ENCODE measurements at regions not wholly inside any gene's neighbourhood (a gene's known extent, or its start where the extent isn't known, plus 50 kb on each side); places are given as distances from the start of the nearest gene placed in this dataset.
"Not testable (repeated sequence)": the region's sequence is repeated elsewhere in the genome, so short reads cannot be mapped to it uniquely, and the experiment has no call there.

DNA sequence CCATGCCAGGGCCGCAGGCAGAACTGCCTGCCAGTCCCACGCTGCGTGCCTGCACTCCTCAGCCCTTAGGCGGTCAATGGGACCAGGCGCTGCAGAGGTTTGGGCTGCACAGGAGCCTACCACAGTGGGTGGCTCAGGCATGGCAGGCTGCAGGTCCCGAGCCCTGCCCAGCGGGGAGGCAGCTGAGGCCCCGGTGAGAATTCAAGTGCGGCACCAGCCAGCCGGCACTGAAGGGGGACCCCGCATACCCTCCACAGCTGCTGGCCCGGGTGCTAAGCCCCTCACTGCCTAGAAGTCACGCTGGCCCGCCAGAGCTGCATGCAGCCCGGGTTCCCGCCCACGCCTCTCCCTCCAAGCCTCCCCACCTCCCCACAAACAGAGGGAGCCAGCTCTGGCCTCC lies 302.5 kb upstream of the UGT8 start:
- DNase-seq (ENCODE audit: low read depth), result no peak

DNA sequence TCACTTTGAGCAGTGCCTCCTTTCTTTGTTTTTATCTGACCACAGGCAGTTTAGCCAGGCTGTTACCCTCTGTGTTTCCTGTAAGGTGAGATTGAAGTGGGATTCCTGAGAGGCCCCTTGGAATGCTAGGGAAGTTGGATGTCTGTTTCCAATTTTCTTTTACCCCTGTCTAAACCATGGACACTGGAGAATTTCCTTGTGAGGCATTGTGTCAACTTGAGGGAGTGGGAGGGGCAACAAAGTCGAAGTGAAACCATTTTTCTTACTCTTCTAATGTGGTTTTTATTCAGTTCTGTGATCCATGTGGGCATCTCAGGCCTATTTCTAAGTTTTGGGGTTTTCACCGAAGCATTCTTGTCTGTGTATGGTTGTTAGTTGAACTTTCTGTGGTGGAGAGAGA lies 296.1 kb upstream of the UGT8 start:
- no peak for DNase-seq (ENCODE audit: low read depth)

DNA sequence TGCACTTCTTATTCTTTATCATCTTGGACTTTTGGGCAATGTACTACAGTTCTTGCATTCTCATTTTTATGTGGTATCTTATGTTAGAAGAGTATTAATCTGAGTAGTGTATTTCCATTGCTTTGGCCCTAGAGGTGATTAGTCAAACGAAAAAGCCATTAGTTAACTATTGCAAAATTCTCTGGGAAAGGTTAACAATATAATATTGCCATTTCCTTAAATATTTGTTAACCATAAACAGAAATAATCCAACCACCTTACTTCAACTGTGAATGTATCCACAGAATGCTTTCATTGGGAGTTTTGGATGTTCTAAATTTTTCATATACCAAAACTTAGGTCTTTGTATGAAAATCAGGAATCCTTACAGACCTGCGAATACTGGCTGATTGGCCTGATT lies 294.6 kb upstream of the UGT8 start:
- DNase-seq (ENCODE audit: low read depth), result no peak

DNA sequence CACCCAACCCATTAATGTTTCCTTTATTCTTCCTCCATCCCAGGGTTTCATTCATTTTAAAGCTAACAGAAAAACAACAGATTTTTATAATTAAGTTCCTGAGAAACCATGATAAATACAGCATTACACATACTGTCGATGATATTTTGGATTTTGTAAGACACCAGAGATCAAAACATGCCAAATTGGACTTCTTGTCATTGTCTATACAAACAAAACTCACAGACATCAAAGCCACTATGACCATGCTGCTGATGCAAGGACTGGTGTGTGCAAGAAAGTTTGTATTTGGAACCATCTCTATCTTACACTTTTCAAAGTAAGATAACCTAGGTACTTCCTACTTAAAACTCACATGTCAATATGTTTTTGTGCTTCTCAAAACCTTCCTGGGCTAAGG lies 294.0 kb upstream of the UGT8 start:
- DNase-seq (ENCODE audit: low read depth), result no peak

DNA sequence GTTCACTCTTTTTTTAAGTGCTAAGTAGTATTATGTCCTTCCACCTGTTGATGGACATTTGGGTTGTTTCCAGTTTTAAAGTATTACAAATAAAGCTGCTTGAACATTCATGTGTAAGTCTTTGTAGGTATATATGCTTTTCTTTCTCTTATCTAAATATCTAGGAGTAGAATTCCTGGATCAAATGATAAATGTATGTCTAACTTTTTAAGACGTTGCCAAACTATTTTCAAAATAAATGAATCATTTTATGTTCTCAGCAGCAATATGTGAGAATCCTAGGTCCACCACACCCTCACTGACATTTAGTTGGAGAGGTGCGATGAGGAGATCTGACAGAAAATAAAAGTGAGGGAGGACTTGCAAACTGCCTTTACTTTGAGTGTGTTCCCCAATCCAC lies 291.7 kb upstream of the UGT8 start:
- DNase-seq (ENCODE audit: low read depth), result no peak

DNA sequence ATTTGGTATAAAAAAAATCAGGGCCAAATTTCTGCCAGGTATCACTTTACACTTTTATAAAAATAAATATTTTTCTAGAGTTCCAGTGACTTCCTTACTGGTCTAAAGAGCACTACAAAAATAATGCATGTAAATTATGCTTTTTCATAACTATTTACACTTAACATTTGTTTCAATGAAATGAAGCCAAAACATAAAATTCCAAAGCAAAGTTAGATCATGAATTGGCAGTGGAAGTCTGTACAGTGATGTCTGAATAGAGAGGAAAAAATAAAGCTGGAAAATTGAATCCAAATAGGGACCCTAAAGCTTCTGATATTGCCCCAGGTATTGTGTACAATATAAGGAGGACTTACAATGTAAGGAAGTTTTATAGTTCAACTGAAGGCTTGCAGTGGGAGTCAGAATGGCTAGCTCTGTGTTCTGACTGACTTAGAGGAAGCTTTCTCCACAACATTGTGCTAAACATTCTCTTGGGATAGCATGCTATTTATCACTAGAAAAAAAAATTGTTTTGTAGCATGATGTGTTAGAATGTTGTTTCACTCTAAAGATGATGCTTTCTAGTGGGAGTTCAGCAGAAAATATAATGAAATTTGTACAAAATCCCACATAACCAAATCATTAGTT lies 288.2 kb upstream of the UGT8 start:
- no peak for DNase-seq (ENCODE audit: low read depth)

DNA sequence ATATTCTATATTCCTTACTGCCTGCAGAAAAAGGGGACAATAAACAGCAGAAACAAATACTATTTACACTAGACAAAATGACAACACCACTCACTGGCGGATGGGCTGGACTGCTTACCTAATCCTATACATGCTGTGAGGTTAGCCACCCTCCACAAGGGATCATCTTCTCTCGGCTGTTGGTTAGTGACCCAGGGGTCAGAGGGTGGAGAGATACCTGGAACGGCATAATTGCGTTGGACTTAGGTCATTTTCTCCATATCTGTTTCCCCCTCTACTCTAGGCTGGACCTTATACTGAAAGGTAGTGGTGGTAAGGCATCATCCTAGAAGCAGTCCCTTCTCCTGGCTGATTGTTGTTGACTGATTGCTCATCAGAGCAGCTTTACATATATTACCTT lies 286.8 kb upstream of the UGT8 start:
- DNase-seq (ENCODE audit: low read depth), result no peak

DNA sequence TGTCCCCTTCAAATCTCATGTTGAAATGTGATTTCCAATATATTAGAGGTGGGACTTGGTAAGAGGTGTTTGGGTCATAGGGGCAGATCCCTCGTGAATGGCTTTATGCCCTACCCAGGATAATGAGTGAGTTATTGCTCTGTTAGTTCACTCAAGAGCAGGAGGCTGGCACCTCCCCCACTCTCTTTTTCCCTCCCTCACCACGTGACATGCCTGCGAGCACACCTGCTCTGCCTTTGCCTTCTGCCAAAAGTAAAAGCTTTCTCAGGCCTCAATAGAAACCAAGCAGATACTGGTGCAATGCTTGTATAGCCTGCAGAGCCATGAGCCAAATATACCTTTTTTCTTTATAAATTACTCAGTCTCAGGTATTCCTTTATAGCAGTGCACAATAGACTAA lies 286.3 kb upstream of the UGT8 start:
- DNase-seq (ENCODE audit: low read depth), result no peak

DNA sequence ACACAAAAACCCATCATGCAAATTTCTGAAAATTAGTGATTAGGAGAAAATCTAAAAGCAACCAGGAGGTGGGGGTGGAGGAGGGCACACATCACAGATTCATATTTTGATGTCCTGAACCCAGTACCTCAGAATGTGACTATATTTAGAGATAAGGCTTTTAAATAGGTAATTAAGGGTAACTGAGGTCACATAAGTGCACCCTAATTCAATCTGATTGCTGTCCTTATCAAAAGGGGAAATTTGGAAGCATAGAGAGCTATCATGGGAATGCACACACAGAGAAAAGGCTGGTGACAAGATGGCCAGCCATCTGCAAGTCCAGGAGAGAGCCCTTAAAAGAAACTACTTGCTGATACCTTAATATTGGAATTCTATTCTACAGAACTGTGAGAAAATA lies 281.8 kb upstream of the UGT8 start:
- DNase-seq (ENCODE audit: low read depth), result no peak

DNA sequence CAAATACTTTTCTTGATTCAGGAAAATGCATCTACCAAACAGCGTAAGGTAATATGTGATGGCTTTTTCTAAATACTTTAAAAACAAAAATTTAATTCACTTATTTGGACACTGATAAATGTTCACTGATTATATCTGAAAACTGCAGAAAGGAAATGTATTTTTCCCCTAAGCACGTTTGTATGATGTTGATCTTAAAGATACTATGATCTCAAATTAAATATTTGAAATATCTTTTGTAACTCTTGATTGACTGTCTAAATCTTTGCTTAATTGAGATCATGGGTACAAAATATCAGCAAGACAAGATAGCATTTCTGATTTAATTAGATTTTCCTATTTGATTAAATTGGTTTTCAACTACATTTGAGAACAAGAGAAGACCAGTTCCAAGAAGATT lies 281.0 kb upstream of the UGT8 start:
- no peak for DNase-seq (ENCODE audit: low read depth)

DNA sequence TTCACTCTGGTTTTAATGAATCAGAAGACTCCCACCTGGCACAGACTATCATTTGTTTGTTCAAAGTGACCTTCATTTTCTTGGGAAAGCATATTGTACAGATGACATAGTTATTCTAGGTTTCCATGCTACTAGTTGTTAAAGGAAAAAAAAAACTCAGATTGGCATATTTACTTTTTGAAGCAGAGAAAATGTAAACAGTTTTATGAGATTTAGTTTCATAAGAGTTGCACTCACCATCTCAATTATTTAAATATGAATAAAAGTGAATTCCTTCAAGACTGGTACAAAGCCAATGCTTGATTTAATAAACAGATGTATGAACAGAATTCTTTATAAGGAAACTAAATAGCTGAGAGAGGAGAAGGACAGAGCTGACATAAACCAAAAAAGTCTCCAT lies 280.3 kb upstream of the UGT8 start:
- DNase-seq (ENCODE audit: low read depth), result no peak

DNA sequence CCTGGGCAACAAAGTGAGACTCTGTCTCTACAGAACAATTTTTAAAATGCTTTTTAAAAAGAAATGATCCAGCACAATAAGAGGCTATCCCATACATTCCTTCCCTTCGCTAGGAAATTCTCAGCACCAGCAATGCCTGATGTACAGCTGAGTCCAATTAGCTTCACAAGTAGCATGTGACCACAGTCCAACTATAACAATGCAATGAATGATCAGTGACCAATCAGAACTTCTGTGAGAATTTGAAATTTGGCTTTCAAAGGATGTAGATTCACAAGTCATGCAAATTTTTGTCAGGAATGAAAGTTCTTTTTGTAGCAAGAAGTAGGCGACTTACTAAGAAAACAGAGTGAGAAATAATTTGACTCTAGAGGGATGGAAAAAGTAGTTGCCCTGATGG lies 278.5 kb upstream of the UGT8 start:
- no peak for DNase-seq (ENCODE audit: low read depth)

DNA sequence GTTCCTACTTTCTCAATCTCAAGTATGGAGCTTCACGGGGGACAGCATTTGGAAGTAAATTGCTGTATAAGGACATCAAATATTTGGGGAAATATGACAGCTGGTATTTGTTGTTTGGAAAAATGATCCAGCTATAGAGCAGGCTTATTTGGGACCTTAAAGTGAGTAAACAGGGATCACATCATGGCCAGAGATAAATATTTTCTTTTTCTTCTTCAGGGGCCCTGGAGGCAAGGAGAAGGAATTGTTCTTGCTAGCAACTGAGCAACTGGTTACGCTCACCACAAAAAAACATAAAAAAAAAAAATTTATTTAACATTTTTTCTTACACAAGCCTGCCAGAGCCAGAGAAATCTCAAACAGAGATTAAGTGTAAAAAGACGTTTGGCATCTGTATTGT lies 277.2 kb upstream of the UGT8 start:
- no peak for DNase-seq (ENCODE audit: low read depth)

DNA sequence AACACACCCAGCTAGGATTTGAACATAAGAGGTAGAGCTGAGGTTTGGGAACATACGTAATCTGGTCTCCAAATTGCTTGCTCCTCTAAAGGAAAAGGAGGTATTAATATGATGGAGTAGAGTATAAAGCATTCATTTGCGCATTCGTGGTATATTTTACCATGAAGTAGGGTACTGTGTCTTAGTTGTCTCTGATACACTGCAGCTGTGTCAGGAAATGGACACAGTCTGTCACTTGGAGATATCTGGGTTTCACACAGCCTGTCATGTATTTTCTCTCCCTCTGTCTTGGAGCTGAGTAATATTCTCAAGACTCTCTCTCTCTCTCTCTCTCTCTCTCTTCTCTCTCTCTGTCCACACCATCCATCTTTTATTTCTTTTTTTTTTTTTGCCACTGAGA lies 274.8 kb upstream of the UGT8 start:
- no peak for DNase-seq (ENCODE audit: low read depth)

DNA sequence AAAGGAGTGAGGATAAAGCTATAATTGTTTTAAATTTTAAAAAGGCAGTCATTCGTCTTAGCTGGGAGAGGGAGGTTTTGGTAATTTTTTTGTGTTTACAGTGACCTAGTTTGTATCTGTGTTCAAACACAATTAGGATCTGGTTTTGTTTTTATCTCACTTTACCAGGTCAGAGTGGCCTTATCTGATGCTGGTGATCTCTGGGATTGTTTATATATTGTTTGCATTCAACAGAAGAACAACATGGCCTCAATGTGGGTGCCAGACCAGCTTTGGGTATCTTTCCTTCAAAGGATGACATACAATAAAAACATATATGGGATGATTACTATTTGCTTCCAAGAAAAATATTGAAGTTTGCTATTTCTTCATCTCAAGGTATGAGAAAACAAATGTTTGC lies 272.2 kb upstream of the UGT8 start:
- no peak for DNase-seq (ENCODE audit: low read depth)

DNA sequence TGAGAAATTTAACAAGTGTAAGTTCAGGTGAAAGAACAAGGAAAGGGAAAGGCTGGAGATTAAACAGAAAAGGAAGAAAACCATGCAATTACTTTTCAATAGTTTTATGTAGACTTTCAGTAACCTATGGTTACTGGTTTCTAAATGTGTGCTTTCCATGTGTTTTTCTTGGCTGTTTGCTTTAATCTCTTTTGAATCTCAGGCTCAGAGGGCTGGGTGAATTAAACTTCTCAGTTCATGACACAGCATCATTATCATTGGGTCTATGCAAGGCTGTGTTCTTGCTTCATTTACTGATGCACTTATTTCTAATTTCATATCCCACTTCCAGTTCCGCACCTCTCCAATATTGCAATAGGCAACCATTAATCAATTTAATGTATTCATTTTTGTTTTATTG lies 266.5 kb upstream of the UGT8 start:
- no peak for DNase-seq (ENCODE audit: low read depth)

DNA sequence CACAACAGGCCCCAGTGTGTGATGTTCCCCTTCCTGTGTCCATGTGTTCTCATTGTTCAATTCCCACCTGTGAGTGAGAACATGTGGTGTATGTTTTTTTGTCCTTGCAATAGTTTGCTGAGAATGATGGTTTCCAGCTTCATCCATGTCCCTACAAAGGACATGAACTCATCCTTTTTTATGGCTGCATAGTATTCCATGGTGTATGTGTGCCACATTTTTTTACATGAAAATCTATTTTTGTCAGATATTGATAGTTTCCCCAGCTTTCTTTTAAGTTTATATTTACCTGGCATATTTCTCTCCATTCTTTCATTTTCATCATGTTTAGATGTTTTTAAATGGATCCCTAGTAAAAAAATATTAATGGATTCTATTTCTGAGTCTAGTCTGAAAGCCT lies 264.2 kb upstream of the UGT8 start:
- not testable (repeated sequence) for DNase-seq (ENCODE audit: low read depth)

DNA sequence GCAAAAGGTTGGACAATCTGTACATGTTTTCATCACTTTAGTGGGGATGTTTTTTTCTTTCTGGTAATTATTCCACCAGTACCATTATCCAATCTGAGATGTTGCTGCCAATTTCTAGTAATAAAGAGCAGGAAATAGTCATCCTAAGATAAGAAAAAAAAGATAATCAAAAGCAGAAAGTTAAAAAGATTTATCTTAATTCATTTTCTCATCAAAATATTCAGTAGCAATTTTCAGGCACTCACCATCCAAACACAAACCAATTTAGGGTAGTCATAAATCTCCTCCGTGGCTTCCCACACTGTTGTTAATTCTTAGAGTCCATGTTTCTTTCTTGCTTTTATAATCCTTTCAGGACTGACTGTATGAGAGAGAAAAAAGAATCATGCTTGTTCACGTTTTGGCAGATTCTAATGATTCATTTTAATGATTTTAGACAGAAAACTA lies 263.7 kb upstream of the UGT8 start:
- no peak for DNase-seq (ENCODE audit: low read depth)

DNA sequence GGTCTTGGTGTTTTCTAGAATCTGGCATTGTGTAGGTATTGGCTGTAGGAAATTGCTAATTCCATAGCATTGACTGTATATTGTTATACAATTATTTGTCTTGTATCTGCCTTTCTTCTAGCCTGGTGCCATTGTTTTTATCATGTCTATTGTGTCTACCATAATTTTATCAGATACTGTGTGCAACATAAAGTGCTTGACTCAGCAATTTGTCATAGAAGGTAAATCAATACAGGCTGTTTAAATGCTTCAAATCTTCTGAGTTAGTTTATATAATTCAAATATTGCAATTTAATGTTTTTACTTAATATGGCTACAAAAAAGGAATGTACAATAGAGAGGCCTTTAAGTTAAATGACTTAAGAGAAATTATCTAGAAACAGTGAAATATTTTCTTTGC lies 263.3 kb upstream of the UGT8 start:
- DNase-seq (ENCODE audit: low read depth), result no peak

DNA sequence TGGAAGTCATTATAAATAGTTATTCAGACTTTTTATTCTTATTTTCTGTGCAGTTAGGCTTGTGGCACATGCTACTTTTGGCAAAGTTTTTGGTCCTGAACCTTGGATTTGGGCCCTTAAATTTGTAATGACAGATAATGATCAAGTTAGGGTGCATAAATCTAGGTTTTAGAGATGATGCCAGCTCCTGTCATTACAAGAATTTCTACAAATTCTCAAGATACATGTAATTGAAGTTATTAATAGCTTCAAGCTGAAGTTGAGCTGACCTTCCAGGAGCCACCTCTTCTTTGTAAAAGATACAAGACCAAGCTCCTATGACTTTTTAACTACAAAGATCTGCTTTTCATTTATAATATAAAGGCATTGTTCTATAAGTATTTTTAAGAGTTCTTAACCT lies 255.6 kb upstream of the UGT8 start:
- DNase-seq (ENCODE audit: low read depth), result no peak

DNA sequence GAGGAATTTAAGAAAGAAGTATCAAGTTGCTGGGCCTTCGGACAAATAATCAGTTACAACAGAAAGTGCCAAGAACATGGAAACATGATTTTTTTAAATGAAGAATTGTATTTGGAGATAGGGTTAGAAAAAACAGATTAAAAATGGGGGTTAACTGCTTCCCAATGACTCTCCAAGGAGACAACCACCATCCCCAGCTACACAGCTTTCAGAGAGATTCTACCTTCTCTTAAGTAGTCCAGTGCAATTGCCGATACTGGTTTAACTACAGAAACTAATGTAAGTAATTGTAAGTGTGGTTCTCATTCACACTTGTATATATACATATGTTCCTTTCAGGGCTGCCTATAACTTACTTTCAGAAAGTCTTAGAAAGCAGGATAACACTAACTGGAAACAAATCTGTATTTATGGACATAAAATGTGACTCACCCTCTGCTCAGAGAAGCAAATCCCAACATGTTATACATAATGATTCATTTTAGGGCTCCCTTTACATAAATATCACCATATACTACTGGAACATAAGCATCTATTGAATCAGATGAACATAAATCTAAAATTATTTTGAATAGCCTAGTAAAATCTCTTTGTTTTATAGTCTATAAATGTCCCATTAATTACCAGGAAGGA lies 248.9 kb upstream of the UGT8 start:
- no peak for DNase-seq (ENCODE audit: low read depth)

DNA sequence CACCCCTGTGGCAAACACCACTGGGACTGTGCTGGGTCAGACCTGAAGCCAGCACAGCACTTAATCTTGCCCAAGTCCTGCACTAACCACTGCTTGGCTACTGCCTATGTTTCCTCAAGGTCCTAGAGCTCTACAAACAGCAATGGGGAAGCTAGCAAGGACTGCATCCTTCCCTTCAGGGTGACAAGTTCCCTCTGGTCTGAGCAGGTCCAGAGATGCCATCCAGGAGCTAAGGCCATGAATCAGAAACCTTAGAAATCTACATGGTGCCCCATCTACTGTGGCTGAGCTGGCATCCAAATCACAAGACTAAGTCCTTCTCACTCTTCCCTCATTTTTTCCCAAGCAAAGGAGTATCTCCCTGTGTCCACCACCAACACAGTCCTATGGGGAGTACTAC lies 239.7 kb upstream of the UGT8 start:
- DNase-seq (ENCODE audit: low read depth), result no peak

DNA sequence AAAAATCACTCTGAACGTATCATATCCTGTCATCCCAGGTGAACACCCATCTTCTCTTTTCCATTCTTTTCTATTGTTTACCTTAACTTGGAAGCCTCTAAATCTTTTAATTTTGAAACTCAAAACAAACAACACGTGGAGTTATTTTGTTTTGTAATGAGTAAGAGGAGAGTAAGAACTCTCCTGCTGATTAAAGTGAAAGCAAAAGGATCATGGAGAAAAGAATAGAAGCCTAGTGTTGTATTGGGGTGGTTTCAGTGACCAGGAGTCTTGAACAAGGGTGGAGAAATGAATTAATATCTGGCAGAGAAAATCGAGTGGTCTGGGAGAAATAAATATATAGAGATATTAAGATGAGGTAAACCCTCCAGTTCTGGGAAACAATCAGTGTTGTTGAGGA lies 237.4 kb upstream of the UGT8 start:
- no peak for DNase-seq (ENCODE audit: low read depth)

DNA sequence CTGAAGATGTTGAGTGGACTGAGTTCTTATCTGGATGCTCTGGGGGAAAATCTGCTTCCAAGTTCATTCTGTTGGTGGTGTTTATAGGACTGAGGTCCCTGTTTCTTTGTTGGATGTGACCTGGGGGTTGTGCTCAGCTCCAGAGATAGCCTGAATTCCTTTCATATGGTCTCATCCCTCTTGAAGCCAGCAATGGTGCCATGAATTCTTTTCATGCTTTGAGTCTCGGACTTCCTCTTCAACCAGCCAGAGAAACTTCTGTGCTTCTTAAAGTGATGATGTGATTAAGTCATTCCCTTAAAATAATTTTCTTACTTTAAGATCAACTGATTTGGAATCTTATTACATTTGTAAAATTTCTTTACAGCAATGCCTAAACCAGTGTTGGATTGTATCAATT lies 233.8 kb upstream of the UGT8 start:
- DNase-seq (ENCODE audit: low read depth), result no peak

DNA sequence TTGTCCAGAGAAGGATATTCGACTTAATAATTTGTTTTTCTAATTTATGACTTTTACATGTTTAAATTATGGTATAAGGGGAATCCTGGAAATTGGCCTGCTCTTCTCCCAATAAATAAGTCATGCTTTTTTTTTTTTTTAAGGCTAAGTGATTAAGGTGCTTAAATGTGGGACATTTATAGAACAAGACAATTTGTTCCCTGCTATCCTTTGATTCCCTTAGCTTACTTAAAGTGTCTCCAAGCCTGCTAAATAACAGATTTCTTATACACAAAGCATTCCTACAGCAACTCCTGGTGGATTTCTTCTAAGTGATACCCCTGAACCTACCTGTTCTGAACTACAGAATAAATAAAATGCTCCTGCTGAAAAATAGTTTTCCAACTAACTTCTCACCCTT lies 233.0 kb upstream of the UGT8 start:
- no peak for DNase-seq (ENCODE audit: low read depth)

Measured in stimulated activated CD8-positive, alpha-beta memory T cell treated with anti-CD3 and anti-CD28 coated beads, Interleukin-4, amount 100 ng/mL, for 24 hours (primary cell).